Effector memory CD8-positive, alpha-beta T cell (primary cell): ENCODE measurements at regions not wholly inside any gene's neighbourhood (a gene's known extent, or its start where the extent isn't known, plus 50 kb on each side); places are given as distances from the start of the nearest gene placed in this dataset.

Source experiments
- ATAC-seq: fragments of 150-1000 bp; cut with Tn5 transposase; replicated peaks from 2 replicates; pipeline ENCODE4 v1.10.0; 2021; ENCODE audit warnings: mild to moderate bottlenecking, moderate library complexity
- DNase-seq, 3 experiments: peaks; one replicate each; pipeline ENCODE4 v3.0.0; 2021
- H3K27ac Mint-ChIP-seq, 2 donors: one replicate each; pipeline ENCODE4 v1.8.0; 2022; ENCODE audit warnings: mild to moderate bottlenecking in 2 of 2, mixed read lengths in 2 of 2, moderate library complexity in 2 of 2
- H3K27me3 Mint-ChIP-seq, 2 donors: one replicate each; pipeline ENCODE4 v1.8.0; 2022; ENCODE audit warnings: mixed read lengths in 2 of 2
- H3K36me3 Mint-ChIP-seq: one replicate; pipeline ENCODE4 v1.8.0; 2022; ENCODE audit warnings: mild to moderate bottlenecking, moderate library complexity, mixed read lengths; ENCODE audit not compliant: insufficient read depth
- H3K4me1 Mint-ChIP-seq, 2 donors: one replicate each; pipeline ENCODE4 v1.8.0; 2022; ENCODE audit warnings: low read depth in 2 of 2, mixed read lengths in 2 of 2
- H3K4me3 Mint-ChIP-seq, 2 donors: one replicate each; pipeline ENCODE4 v1.8.0; 2022; ENCODE audit warnings: mild to moderate bottlenecking in 2 of 2, mixed read lengths in 2 of 2, moderate library complexity in 2 of 2
- H3K9me3 Mint-ChIP-seq, 2 donors: one replicate each; pipeline ENCODE4 v1.8.0; 2022; ENCODE audit warnings: mixed read lengths in 2 of 2

GRCh38 chr9:135413461-135413860 lies 66.1 kb upstream of the PPP1R26 start:
- DNase-seq: no peak

GRCh38 chr9:135414293-135414692 lies 65.3 kb upstream of the PPP1R26 start:
- H3K27ac Mint-ChIP-seq: no peak overlapping the region
- no peak for ATAC-seq
- peaks cover 10 to 35% of the 10 kb centered on the region in 2 donors for H3K27me3 Mint-ChIP-seq

More at GRCh38 chr9:135413461-135413860, 66.1 kb upstream of the PPP1R26 start:
- Mint-ChIP-seq H3K4me3 (no peak overlapping the region), H3K27me3 (peaks cover 7 to 35% of the 10 kb centered on the region in 2 donors), H3K9me3 (no peaks in the 10 kb centered on the region), H3K27ac (no peak overlapping the region), H3K4me1 (no peaks in the 10 kb centered on the region), H3K36me3 (peaks cover 3% of the 10 kb centered on the region)
- ATAC-seq: no peak

GRCh38 chr9:135415586-135415985 lies 64.0 kb upstream of the PPP1R26 start:
- H3K9me3 Mint-ChIP-seq: no peaks in the 10 kb centered on the region
- H3K27me3 Mint-ChIP-seq: peaks cover 15 to 35% of the 10 kb centered on the region in 2 donors
- H3K4me3 Mint-ChIP-seq: no peak overlapping the region
- H3K36me3 Mint-ChIP-seq: peaks cover 3% of the 10 kb centered on the region
- DNase-seq: no peak
- no peaks in the 10 kb centered on the region for H3K4me1 Mint-ChIP-seq
- no peak overlapping the region for H3K27ac Mint-ChIP-seq
- ATAC-seq: no peak

More at GRCh38 chr9:135414293-135414692, 65.3 kb upstream of the PPP1R26 start:
- Mint-ChIP-seq H3K36me3 (peaks cover 3% of the 10 kb centered on the region), H3K4me3 (no peak overlapping the region), H3K9me3 (no peaks in the 10 kb centered on the region), H3K4me1 (no peaks in the 10 kb centered on the region)
- DNase-seq: no peak

GRCh38 chr9:135416664-135417290 lies 62.8 kb upstream of the PPP1R26 start:
- Mint-ChIP-seq H3K9me3 (no peaks in the 10 kb centered on the region), H3K4me3 (no peak overlapping the region), H3K27me3 (peaks cover 18 to 40% of the 10 kb centered on the region in 2 donors), H3K27ac (no peak overlapping the region), H3K36me3 (peaks cover 3% of the 10 kb centered on the region), H3K4me1 (no peaks in the 10 kb centered on the region)
- ATAC-seq: no peak
- DNase-seq: no peak

- H3K27me3 Mint-ChIP-seq: peaks cover 22 to 50% of the 10 kb centered on the region in 2 donors
- H3K27ac Mint-ChIP-seq: no peak overlapping the region
- no peaks in the 10 kb centered on the region for H3K9me3 Mint-ChIP-seq
- H3K4me3 Mint-ChIP-seq: no peak overlapping the region
- H3K36me3 Mint-ChIP-seq: no peaks in the 10 kb centered on the region
- DNase-seq (no peak), ATAC-seq (no peak)
- no peaks in the 10 kb centered on the region for H3K4me1 Mint-ChIP-seq
Observed at GRCh38 chr9:135418161-135418560, 61.4 kb upstream of the PPP1R26 start.

- no peaks in the 10 kb centered on the region for H3K4me1 Mint-ChIP-seq
Observed at GRCh38 chr9:135419106-135419505, 60.5 kb upstream of the PPP1R26 start.

GRCh38 chr9:135422341-135422944 lies 57.1 kb upstream of the PPP1R26 start:
- no peak overlapping the region for H3K4me3 Mint-ChIP-seq
- peaks cover 0 to 6% of the 10 kb centered on the region in 2 donors for H3K9me3 Mint-ChIP-seq
- no peaks in the 10 kb centered on the region for H3K4me1 Mint-ChIP-seq
- no peak overlapping the region for H3K27ac Mint-ChIP-seq
- no peaks in the 10 kb centered on the region for H3K36me3 Mint-ChIP-seq
- no peak for ATAC-seq
- DNase-seq: no peak
- peaks cover 31 to 71% of the 10 kb centered on the region in 2 donors for H3K27me3 Mint-ChIP-seq

More at GRCh38 chr9:135419106-135419505, 60.5 kb upstream of the PPP1R26 start:
- ATAC-seq (no peak), DNase-seq (no peak)
- no peaks in the 10 kb centered on the region for H3K36me3 Mint-ChIP-seq
- H3K27me3 Mint-ChIP-seq: peaks cover 31 to 59% of the 10 kb centered on the region in 2 donors
- no peak overlapping the region for H3K4me3 Mint-ChIP-seq
- H3K27ac Mint-ChIP-seq: no peak overlapping the region
- H3K9me3 Mint-ChIP-seq: peaks cover 0 to 4% of the 10 kb centered on the region in 2 donors

GRCh38 chr9:135423725-135424124 lies 55.9 kb upstream of the PPP1R26 start:
- Mint-ChIP-seq H3K4me3 (no peak overlapping the region), H3K9me3 (peaks cover 0 to 6% of the 10 kb centered on the region in 2 donors), H3K36me3 (no peaks in the 10 kb centered on the region), H3K4me1 (no peaks in the 10 kb centered on the region), H3K27ac (no peak overlapping the region), H3K27me3 (peaks cover 36 to 58% of the 10 kb centered on the region in 2 donors)
- ATAC-seq: no peak
- DNase-seq: no peak
